ENCODE measurements at regions not wholly inside any gene's neighbourhood (a gene's known extent, or its start where the extent isn't known, plus 50 kb on each side); places are given as distances from the start of the nearest gene placed in this dataset.

GRCh38 chr10:44848211-44848610, 62.9 kb upstream of the TMEM72 start:
- TF ChIP-seq POLR2AphosphoS5 (IDR thresholded peaks at IDR 0.05) (no peak), CTCF (IDR thresholded peaks at IDR 0.05 in 8 of 11, conservative IDR thresholded peaks at IDR 0.05 in 3 of 11) (no peak), POLR2A (IDR thresholded peaks at IDR 0.05) (no peak)

All from spleen (tissue), 7 donors.